Mesenchymal stem cell (in vitro differentiated cells and primary cell): ENCODE measurements at regions not wholly inside any gene's neighbourhood (a gene's known extent, or its start where the extent isn't known, plus 50 kb on each side); places are given as distances from the start of the nearest gene placed in this dataset.

ENCODE experiments used
- DNase-seq: peaks from one replicate; pipeline ENCODE4 v3.0.0-alpha.2; 2013
- H2AFZ ChIP-seq: one replicate; pipeline ENCODE4 v1.6.1; 2013; ENCODE audit warnings: low read depth, mild to moderate bottlenecking, control low read depth, inconsistent platforms, low read length, moderate library complexity
- H2AK5ac ChIP-seq: 2 replicates; pipeline ENCODE4 v1.6.1; 2013; ENCODE audit warnings: low read length, moderate library complexity, mild to moderate bottlenecking, inconsistent platforms; ENCODE audit not compliant: severe bottlenecking
- H2BK120ac ChIP-seq: one replicate; pipeline ENCODE4 v1.6.1; 2013; ENCODE audit warnings: low read depth, mild to moderate bottlenecking, inconsistent platforms, low read length, moderate library complexity
- H2BK12ac ChIP-seq, 2 experiments: one replicate each; pipeline ENCODE4 v1.6.1; 2013; ENCODE audit warnings: inconsistent platforms in 2 of 2, low read length in 2 of 2, mild to moderate bottlenecking in 2 of 2, moderate library complexity in 2 of 2, control low read depth in 1 of 2
- H2BK15ac ChIP-seq: one replicate; pipeline ENCODE4 v1.6.1; 2013; ENCODE audit warnings: mild to moderate bottlenecking, low read depth, inconsistent platforms; ENCODE audit not compliant: poor library complexity, severe bottlenecking
- H2BK5ac ChIP-seq: 2 replicates; pipeline ENCODE4 v1.6.1; 2013; ENCODE audit warnings: low read depth, mild to moderate bottlenecking, low read length, control low read depth, inconsistent platforms; ENCODE audit not compliant: poor library complexity, severe bottlenecking
- H3K14ac ChIP-seq, 2 experiments: one replicate each; pipeline ENCODE4 v1.6.1; 2013; ENCODE audit warnings: inconsistent platforms in 2 of 2, low read length in 2 of 2, control low read depth in 1 of 2, mild to moderate bottlenecking in 1 of 2, moderate library complexity in 1 of 2
- H3K18ac ChIP-seq, 2 experiments: one replicate each; pipeline ENCODE4 v1.6.1; 2013; ENCODE audit warnings: inconsistent platforms in 2 of 2, low read length in 2 of 2, control low read depth in 1 of 2, low read depth in 1 of 2, mild to moderate bottlenecking in 1 of 2
- H3K23ac ChIP-seq, 2 experiments: one replicate each; pipeline ENCODE4 v1.6.1; 2013; ENCODE audit warnings: inconsistent platforms in 2 of 2, low read length in 2 of 2, mild to moderate bottlenecking in 2 of 2, moderate library complexity in 2 of 2, control low read depth in 1 of 2
- H3K27ac ChIP-seq: 2 replicates; pipeline ENCODE4 v1.5.1; 2013; ENCODE audit warnings: mild to moderate bottlenecking, moderate library complexity, low read length, control low read depth, inconsistent platforms; ENCODE audit not compliant: poor library complexity, severe bottlenecking
- H3K27me3 ChIP-seq, 2 experiments: 2 replicates each; pipeline versions ENCODE4 v1.6.1 to v1.7.0; 2013; ENCODE audit warnings: low read length in 2 of 2, mild to moderate bottlenecking in 2 of 2, moderate library complexity in 2 of 2, control low read depth in 1 of 2, inconsistent platforms in 1 of 2; ENCODE audit not compliant: control insufficient read depth in 1 of 2, insufficient read depth in 1 of 2
- H3K36me3 ChIP-seq, 2 experiments: 2 replicates each; pipeline versions ENCODE4 v1.6.1 to v1.7.0; 2013; ENCODE audit warnings: low read length in 2 of 2, control low read depth in 1 of 2, inconsistent platforms in 1 of 2, low read depth in 1 of 2, mild to moderate bottlenecking in 1 of 2; ENCODE audit not compliant: insufficient read depth in 2 of 2, control insufficient read depth in 1 of 2
- H3K4ac ChIP-seq, 2 experiments: one replicate each; pipeline ENCODE4 v1.6.1; 2013; ENCODE audit warnings: inconsistent platforms in 2 of 2, low read length in 2 of 2, mild to moderate bottlenecking in 2 of 2, moderate library complexity in 2 of 2, control low read depth in 1 of 2, low read depth in 1 of 2
- H3K4me1 ChIP-seq: 2 replicates; pipeline ENCODE4 v1.6.1; 2013; ENCODE audit warnings: low read depth, low read length, control low read depth; ENCODE audit not compliant: control insufficient read depth, insufficient read depth
- H3K4me2 ChIP-seq: 2 replicates; pipeline ENCODE4 v1.6.1; 2013; ENCODE audit warnings: low read length, mild to moderate bottlenecking, inconsistent platforms; ENCODE audit not compliant: poor library complexity, severe bottlenecking
- H3K4me3 ChIP-seq, 2 experiments: 2 replicates each; pipeline versions ENCODE4 v1.5.1 to v1.7.0; 2013; ENCODE audit warnings: low read length in 2 of 2, mild to moderate bottlenecking in 2 of 2, control low read depth in 1 of 2, low read depth in 1 of 2; ENCODE audit not compliant: insufficient read depth in 1 of 2
- H3K79me1 ChIP-seq: replicated peaks from 2 replicates; pipeline ENCODE4 v1.6.1; 2013; ENCODE audit warnings: mild to moderate bottlenecking, control low read depth, low read length, inconsistent platforms; ENCODE audit not compliant: poor library complexity, severe bottlenecking
- H3K9ac ChIP-seq: 2 replicates; pipeline ENCODE4 v1.7.0; 2013; ENCODE audit warnings: mild to moderate bottlenecking, low read length, moderate library complexity
- H3K9me3 ChIP-seq: 2 replicates; pipeline ENCODE4 v1.7.0; 2013; ENCODE audit warnings: mild to moderate bottlenecking, low read length; ENCODE audit not compliant: control insufficient read depth
- H4K8ac ChIP-seq: one replicate; pipeline ENCODE4 v1.6.1; 2013; ENCODE audit warnings: inconsistent platforms, mild to moderate bottlenecking, low read length, moderate library complexity
- H4K91ac ChIP-seq: one replicate; pipeline ENCODE4 v1.6.1; 2013; ENCODE audit warnings: mild to moderate bottlenecking, low read length, inconsistent platforms
- WGBS: methylation state at CpG from one replicate; pipeline ENCODE4 v1.1.7; 2013; ENCODE audit warnings: mixed read lengths; 5-methylcytosine and 5-hydroxymethylcytosine counted together

- Histone ChIP-seq H2BK15ac (no peak overlapping the region), H2BK5ac (no peak overlapping the region)
These were observed 198.4 kb upstream of the ACTRT1 start for GRCh38 chrX:128250621-128251020.

GRCh38 chrX:128216364-128216763 lies 164.2 kb upstream of the ACTRT1 start:
- DNase-seq, result no peak
- Histone ChIP-seq H3K9ac (no peak overlapping the region), H3K79me1 (no peaks in the 10 kb centered on the region), H2AK5ac (no peak overlapping the region), H2BK12ac (no peak overlapping the region), H3K9me3 (peaks cover 5% of the 10 kb centered on the region), H2BK5ac (no peak overlapping the region), H3K4ac (no peak overlapping the region), H3K27me3 (no peaks in the 10 kb centered on the region), H3K36me3 (no peaks in the 10 kb centered on the region), H4K8ac (no peak overlapping the region), H3K4me3 (no peak overlapping the region), H3K4me2 (no peak overlapping the region), H3K4me1 (no peaks in the 10 kb centered on the region), H2BK120ac (no peak overlapping the region), H3K23ac (no peak overlapping the region), H3K14ac (no peak overlapping the region), H2AFZ (no peak overlapping the region), H3K27ac (no peak overlapping the region), H3K18ac (no peak overlapping the region), H2BK15ac (no peak overlapping the region), H4K91ac (no peak overlapping the region)
- 0% methylated on average over 1 of the region's 3 CpGs for WGBS

More at GRCh38 chrX:128250621-128251020, 198.4 kb upstream of the ACTRT1 start:
- Histone ChIP-seq H2AK5ac (no peak overlapping the region), H3K4me1 (no peaks in the 10 kb centered on the region), H3K4me2 (no peak overlapping the region), H3K36me3 (no peaks in the 10 kb centered on the region), H3K27ac (no peak overlapping the region), H3K4ac (no peak overlapping the region), H3K27me3 (no peaks in the 10 kb centered on the region), H4K8ac (no peak overlapping the region), H2AFZ (no peak overlapping the region), H3K79me1 (no peaks in the 10 kb centered on the region), H3K23ac (no peak overlapping the region), H3K4me3 (no peak overlapping the region), H3K9ac (no peak overlapping the region), H4K91ac (no peak overlapping the region), H2BK120ac (no peak overlapping the region), H3K9me3 (peaks cover 6% of the 10 kb centered on the region), H3K18ac (no peak overlapping the region), H2BK12ac (no peak overlapping the region), H3K14ac (no peak overlapping the region)
- no peak for DNase-seq

- H3K9ac ChIP-seq, result no peak overlapping the region
- H2AK5ac ChIP-seq, result no peak overlapping the region
- no peak overlapping the region for H3K4ac ChIP-seq
- DNase-seq, result no peak
- no peak overlapping the region for H2BK12ac ChIP-seq
- H3K9me3 ChIP-seq, result peaks cover 28% of the 10 kb centered on the region
- H3K18ac ChIP-seq, result no peak overlapping the region
- H2BK5ac ChIP-seq, result no peak overlapping the region
- H2BK15ac ChIP-seq, result no peak overlapping the region
- no peak overlapping the region for H3K14ac ChIP-seq
- no peak overlapping the region for H4K91ac ChIP-seq
- no peak overlapping the region for H4K8ac ChIP-seq
- no peak overlapping the region for H3K23ac ChIP-seq
- H3K27ac ChIP-seq, result no peak overlapping the region
- no peaks in the 10 kb centered on the region for H3K27me3 ChIP-seq
- no peak overlapping the region for H2BK120ac ChIP-seq
- WGBS, result 58% methylated on average over 2 of the region's 2 CpGs
- no peak overlapping the region for H3K4me3 ChIP-seq
- no peaks in the 10 kb centered on the region for H3K4me1 ChIP-seq
- H3K79me1 ChIP-seq, result no peaks in the 10 kb centered on the region
- H2AFZ ChIP-seq, result no peak overlapping the region
- H3K4me2 ChIP-seq, result no peak overlapping the region
- no peaks in the 10 kb centered on the region for H3K36me3 ChIP-seq
These were observed 113.7 kb upstream of the ACTRT1 start for GRCh38 chrX:128165884-128166408.

GRCh38 chrX:128156204-128156603 lies 104.0 kb upstream of the ACTRT1 start:
- H4K91ac ChIP-seq, result no peak overlapping the region
- H2AK5ac ChIP-seq, result no peak overlapping the region
- H3K27me3 ChIP-seq, result no peaks in the 10 kb centered on the region
- H4K8ac ChIP-seq, result no peak overlapping the region
- no peak overlapping the region for H3K4ac ChIP-seq
- no peak overlapping the region for H3K18ac ChIP-seq
- no peaks in the 10 kb centered on the region for H3K4me1 ChIP-seq
- H3K27ac ChIP-seq, result no peak overlapping the region
- H3K9ac ChIP-seq, result no peak overlapping the region
- no peak overlapping the region for H2BK5ac ChIP-seq
- H3K4me2 ChIP-seq, result no peak overlapping the region
- no peak overlapping the region for H2AFZ ChIP-seq
- no peak overlapping the region for H2BK120ac ChIP-seq
- H2BK12ac ChIP-seq, result no peak overlapping the region
- no peaks in the 10 kb centered on the region for H3K36me3 ChIP-seq
- H3K23ac ChIP-seq, result no peak overlapping the region
- H3K79me1 ChIP-seq, result no peaks in the 10 kb centered on the region
- no peak for DNase-seq
- H3K4me3 ChIP-seq, result no peak overlapping the region
- no peak overlapping the region for H2BK15ac ChIP-seq
- peaks cover 22% of the 10 kb centered on the region for H3K9me3 ChIP-seq
- H3K14ac ChIP-seq, result no peak overlapping the region
- WGBS, result 46% methylated on average over 3 of the region's 4 CpGs
